COR-L47 (cell line): ENCODE measurements at regions not wholly inside any gene's neighbourhood (a gene's known extent, or its start where the extent isn't known, plus 50 kb on each side); places are given as distances from the start of the nearest gene placed in this dataset.

ENCODE experiments used
- DNase-seq: peaks from one replicate; lab custom pipeline; 2025; lab: John Stamatoyannopoulos, UW

GRCh38 chr3:116929505-116930222 lies 220.1 kb downstream of the TUSC7 start:
- no peak for DNase-seq

- no peak for DNase-seq
These were observed 221.2 kb downstream of the TUSC7 start for GRCh38 chr3:116930786-116931185.

DNA sequence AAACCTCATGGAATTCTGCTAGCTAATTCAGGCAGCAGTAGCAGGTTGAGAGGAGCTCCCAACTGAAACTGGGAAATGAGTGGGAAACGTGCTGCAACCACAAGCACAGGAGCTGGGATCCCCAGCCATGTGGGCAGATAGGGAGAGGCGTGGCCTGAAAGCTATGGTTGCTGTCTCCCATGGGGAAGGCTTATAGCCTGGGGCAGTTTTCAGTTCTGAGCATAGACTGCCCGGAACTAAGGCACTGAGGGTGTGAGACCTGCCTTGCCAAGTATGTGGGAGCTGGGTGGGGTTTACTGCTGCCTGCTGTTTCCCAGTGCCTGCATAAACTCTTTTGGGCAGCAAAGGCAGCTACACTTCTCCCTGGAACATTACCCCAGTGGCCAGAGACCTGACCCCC lies 229.5 kb downstream of the TUSC7 start:
- no peak for DNase-seq

- no peak for DNase-seq
These were observed 230.0 kb downstream of the TUSC7 start for GRCh38 chr3:116939550-116939949.

DNA sequence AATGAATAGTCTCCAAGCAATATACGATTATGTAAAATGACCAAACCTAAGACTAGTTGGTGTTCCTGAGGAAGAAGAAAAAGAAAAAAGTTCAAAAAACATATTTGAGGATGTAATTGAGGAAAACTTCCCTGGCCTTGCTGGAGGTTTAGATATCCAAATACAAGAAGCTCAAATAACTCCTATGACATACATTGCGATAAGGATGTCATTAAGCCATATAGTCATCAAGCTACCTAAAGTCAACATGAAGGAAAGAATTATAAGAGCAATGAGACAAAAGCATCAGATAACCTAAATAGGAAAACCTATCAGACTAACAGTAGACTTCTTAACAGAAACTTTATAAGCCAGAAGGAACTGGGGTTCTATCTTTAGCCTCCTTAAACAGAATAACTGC lies 231.1 kb downstream of the TUSC7 start:
- DNase-seq = no peak

- no peak for DNase-seq
These were observed 236.8 kb downstream of the TUSC7 start for GRCh38 chr3:116946376-116946775.

DNA sequence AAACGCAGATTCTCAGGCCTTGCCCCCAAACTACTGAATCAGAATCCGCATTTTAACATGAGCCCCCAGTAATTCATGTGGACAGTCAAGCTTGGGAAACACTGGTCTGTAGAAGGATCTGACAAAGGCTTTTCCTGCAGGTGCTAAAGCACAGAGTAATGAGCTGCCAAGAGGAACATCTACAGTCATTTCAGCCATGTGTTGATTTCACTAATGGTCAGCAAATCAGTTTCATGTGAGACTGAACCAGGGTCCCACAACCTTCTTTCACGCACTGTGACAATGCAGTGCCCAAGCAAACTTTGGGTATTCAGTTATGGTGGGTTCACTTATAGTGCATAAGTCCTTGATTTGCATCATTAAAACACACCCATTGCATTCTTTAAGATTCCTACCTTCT lies 237.6 kb downstream of the TUSC7 start:
- DNase-seq = no peak

DNA sequence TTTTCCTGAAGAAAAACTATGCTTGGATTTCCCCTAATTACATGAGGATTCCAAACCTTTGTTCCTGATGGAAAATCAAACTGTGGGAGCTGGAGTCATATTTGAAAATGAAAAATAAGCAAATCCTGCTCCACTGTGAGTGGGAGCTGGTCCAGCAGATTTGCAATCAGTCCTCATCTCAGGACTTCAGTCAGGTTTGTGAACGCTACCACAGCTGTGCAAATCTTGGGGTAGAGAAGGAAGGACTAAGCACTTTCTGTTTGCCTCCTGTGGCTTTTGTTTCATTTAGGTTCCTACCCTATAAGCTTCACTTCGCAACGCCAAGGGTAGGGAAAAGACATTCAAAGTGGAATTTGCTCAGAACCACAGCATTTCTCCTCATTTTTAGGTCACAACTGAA lies 238.2 kb downstream of the TUSC7 start:
- DNase-seq = no peak

DNA sequence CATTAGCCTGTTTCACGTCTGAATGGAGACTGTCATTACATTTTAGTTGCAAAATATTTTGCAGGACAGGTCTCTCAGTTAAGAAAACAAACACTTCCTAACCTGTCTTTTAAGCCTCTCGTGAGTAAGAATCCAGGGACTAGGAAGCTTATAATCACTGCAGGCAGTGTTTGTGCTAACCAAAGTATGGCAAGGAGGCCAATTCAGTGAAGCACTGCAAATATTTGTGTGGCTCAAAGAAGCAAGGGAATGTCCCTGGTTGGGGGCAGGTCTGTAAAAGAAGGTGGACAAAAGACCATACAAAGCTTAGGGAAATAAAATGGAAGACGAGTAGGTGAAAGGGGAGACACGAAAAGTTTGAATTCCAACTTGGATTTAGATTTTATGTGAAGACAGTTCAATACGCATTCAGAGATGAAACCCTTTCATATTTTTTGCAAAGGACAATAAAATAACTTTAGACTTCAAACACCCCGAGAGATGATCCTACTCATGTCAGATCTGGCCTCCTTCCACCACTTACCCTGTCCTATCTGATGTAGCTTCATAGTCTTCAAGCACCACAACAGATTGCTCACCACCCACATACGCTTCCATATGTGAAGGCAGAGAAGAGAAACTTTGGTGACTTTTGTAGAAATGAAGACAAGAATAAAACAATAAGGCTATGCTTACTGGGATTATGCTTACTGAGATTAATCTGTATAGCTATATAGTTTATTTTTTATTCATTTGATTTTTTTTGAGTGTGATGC lies 240.9 kb downstream of the TUSC7 start:
- DNase-seq = no peak

DNA sequence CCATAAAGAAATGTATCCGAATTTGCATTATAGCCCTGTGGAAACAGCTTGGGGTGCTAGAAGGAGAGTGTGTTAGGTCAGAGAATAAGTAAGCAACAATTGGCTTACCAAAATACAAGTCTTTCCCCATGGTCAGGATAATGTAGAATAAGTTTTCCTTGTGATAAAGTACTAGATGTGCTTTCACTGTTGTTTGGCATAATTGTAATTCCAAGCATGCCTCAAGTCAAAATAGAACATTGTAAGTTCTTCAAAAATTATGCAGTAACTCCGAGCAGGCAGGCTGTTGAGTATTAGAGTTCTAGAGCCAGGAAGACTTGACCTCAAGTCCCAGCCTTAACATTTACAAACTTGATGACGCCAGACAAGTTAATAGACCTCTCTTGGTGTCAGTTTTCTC lies 242.0 kb downstream of the TUSC7 start:
- no peak for DNase-seq

DNA sequence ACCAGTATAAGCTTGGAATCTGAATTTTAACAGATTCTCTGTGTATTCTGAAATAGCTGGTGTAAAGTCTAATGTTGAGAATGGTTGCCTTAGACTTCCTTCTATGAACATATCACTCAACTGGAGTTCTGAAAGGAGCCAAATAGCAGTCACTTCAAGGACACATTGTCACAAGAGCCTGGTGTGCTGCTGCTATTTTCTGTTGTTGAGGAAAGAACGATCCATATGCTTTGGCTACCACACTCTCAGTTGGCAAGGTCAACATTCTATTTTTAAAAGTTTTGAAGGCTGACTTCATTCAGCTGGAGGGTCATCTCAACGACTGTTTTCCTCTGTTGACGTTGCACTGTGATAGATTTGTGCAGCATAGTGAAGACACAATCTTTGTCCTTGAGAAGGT lies 248.7 kb downstream of the TUSC7 start:
- DNase-seq = no peak

GRCh38 chr3:116961106-116961505 lies 251.5 kb downstream of the TUSC7 start:
- DNase-seq = no peak

DNA sequence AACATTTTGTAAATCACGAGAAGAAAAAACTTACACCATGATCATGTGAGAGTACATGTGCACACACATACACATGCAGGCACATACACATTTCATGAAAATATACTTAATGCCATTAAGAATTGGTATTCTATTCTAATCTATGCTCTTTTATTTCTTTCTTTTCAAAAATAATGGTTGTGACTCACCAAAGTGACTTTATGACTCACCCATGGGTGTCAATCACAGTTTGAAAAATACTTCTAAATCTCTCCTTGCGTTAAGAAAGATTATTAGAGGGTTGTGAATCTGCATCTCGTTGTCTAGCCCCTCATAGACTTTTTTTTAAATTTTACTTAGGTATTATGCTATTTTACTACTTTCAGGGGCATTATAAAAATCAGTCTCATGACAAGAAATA lies 254.2 kb downstream of the TUSC7 start:
- no peak for DNase-seq

DNA sequence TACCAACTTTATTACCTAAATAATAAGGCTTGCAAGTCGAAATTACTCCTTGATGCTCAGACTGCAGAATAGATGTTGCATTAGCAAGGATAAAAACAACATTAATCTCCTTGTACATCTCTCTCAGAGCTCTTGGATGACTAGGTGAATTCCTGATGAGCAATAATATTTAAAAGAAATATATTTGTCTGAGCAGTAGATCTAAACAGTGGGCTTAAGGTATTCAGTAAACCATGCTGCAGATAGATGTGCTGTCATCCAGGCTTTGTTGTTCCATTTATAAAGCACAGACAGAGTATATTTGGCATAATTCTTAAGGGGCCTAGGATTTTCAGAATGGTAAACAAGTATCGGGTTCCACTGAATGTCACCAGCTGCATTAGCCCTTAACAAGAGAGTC lies 257.1 kb downstream of the TUSC7 start:
- no peak for DNase-seq

DNA sequence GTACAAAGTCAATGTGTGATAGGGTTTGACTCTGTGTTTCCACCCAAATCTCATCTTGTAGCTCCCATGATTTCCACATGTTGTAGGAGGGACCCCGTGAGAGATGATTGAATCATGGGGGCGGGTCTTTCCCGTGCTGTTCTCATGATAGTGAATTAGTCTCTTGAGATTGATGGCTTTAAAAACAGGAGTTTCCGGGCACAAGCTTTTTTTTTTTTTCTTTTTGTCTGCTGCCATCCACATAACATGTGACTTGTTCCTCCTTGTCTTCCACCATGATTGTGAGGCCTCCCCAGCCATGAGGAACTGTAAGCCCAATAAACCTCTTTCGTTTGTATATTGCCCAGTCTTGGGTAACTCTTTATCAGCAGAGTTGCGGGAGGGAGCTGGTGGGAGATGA lies 259.6 kb downstream of the TUSC7 start:
- no peak for DNase-seq

DNA sequence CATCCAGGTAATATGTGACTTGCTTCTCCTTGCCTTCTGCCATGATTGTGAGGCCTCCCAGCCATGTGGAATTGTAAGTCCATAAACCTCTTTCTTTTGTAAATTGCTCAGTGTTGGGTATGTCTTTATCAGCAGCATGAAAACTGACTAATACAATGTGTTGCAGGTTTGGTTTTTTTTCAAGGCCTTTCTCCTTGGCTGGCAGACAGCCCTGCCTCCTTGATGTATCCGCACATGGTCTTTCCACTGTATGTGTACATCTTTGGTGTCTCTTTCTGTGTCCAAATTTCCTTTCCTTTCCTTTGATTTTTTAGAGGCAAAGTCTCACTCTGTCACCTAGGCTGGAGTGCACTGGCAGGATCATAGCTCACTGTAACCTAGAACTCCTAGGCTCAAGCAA lies 260.1 kb downstream of the TUSC7 start:
- no peak for DNase-seq

DNA sequence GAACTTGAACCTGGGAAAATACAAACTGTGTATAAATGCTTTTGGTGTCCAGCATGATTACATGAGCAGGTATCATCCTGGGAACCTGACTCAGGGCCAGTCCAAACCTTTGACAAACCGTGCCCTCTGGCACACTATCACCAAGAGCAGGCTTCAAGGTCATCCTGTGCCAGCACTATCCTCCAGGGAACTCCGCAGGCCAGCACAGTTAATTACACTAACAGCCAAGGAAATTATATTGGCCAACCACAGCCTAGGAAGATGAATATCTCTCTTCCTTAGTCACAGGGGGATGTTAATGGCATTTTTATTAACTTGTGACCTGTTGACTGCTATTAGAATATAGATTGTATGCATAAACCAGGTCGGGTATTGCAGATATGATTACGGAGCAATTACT lies 262.0 kb downstream of the TUSC7 start:
- no peak for DNase-seq

DNA sequence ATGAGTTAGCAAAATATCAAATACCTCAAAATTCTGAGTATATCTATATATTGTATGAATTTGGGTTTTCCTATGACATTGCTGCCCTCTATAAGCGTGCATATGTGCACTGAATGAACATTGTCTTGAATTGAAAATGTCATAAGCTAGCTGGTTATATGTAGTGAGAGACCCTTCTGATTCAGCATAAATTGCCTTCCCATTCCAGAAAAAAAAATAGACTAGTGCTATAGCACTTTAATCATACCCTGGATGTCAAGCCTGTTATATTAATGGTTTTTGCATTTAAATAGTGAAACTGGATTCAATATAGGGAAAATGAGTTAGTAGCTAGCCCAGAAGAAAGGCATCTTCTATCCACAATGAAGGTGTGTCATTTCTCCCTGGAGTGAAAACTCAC lies 265.1 kb downstream of the TUSC7 start:
- DNase-seq = no peak

DNA sequence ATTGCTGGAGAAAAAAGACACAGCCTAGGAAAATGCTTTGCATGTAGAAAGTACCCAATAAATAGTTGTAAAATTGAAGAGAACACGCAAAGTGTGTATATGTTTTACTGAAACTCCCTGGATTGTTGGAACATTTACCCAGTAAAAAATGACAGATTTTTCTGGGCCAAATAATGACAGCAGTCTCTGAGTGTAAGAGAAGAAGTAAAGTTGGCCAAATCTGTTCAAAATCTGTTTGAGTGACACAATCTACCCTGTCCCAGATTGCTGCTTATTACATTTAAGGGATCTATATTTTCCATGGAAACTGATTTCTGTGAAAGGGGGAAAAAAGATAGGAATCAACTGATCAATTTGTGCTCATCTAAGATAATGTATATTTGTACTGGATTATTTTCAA lies 267.9 kb downstream of the TUSC7 start:
- DNase-seq = no peak

- peak; percentile 54 for DNase-seq
These were observed 270.5 kb downstream of the TUSC7 start for GRCh38 chr3:116980099-116980498.

DNA sequence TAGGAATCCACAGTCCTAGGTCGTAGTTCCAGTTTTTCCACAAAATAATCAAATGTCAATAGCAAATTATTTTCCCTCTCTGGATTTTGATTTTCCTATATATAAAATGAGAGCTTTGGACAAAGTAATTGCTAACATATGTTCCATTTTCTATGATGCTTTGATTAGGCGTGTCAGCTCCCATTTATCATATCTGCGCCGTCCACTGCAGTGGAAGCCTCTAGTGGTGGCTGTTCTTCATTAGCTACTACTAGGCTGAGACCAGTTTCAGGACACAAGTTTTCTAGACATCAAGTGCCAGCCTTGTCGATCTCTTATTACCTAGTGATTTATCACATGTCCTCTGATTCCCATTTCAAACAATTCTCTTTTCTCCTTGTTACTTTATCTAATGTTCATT lies 271.5 kb downstream of the TUSC7 start:
- no peak for DNase-seq

DNA sequence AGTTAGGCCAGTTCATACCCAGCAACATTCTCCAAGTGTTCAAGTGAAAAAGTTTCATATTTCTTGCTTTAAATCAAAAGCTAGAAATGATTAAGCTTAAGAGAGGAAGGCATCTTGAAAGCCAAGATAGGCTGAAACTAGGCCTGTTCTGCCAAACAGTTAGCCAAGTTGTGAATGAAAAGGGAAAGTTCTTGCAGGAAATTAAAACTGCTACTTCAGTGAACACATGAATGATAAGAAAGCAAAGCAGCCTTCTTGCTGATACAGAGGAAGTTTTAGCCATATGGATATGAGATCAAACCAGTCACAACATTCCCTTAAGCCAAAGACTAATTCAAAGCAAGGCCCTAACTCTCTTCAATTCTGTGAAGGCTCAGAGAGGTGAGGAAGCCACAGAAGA lies 274.7 kb downstream of the TUSC7 start:
- DNase-seq = no peak

- no peak for DNase-seq
These were observed 284.8 kb downstream of the TUSC7 start for GRCh38 chr3:116994351-116994879.

DNA sequence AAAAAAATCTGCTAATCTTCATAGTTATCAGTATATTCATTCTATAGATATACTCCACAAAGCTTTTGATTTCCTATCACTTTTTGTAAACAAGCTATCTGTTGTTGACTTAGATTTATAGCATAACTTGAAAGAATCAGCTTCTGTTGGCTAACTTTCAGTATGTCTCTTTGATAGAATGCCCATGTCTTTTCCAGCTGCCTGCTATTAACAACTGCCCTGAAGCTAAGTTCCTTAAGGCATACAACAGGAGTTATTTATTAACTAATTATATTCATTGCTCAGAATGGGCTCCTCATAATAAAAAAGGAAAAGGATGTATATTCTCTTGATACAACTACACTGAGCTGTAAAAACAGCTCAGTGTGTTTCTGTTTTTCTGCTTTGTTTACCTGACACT lies 293.9 kb downstream of the TUSC7 start:
- DNase-seq = no peak
